Mononuclear cell (primary cell): ENCODE measurements at regions not wholly inside any gene's neighbourhood (a gene's known extent, or its start where the extent isn't known, plus 50 kb on each side); places are given as distances from the start of the nearest gene placed in this dataset.

ENCODE experiments used
- H3K27me3 ChIP-seq: 2 replicates; pipeline ENCODE4 v1.6.0; 2011; ENCODE audit warnings: low read length, control low read depth; ENCODE audit not compliant: insufficient read depth
- H3K4me1 ChIP-seq: 2 replicates; pipeline ENCODE4 v1.5.1; 2011; ENCODE audit warnings: mild to moderate bottlenecking, low read length, control low read depth; ENCODE audit not compliant: insufficient read depth
- H3K4me3 ChIP-seq: 2 replicates; pipeline ENCODE4 v1.5.1; 2011; ENCODE audit warnings: mild to moderate bottlenecking, low read length, moderate library complexity
- H3K9me3 ChIP-seq: 2 replicates; pipeline ENCODE4 v1.5.1; 2011; ENCODE audit warnings: low read depth, mild to moderate bottlenecking, control low read depth, low read length

DNA sequence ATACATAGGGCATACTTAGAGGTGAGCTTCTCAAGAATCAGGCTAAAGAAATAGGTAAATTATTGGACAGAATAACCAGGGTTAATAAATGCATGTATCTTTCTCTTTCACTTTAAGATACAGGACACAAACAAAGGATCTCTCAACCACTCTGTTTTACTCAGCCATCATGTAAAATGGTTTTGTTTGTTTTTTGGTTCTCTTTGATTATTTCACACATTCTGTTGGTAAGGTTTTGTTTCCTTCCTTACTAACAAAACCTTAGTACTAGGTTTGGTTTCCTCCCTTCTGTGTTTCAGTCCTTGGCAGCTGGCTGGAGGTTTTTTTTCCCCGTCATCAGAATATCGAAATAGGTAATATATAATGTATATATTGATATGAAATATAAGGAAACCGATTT lies 1506.8 kb upstream of the TMEFF2 start:
- no peaks in the 10 kb centered on the region for H3K27me3 ChIP-seq
- H3K4me3 ChIP-seq, result no peak overlapping the region
- no peaks in the 10 kb centered on the region for H3K4me1 ChIP-seq
- H3K9me3 ChIP-seq, result peaks cover 5% of the 10 kb centered on the region

DNA sequence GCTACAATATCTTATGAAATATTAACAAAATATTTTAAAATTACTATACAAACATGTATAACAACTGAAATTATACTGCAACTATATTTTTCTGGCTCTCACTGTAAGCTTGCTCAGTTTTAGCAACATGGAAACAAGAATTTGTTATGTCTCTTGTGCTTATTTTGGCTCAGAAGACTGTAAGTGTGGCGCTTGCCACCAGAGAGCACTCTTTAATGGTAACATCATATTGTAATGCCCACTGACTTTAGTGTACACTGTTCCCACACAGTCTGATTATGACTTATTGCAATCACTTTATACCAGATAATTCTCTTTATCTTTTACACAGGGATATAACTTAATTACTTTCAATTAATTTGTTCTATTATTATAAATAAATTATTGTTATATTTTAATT lies 1500.6 kb upstream of the TMEFF2 start:
- Histone ChIP-seq H3K9me3 (no peaks in the 10 kb centered on the region), H3K4me1 (no peaks in the 10 kb centered on the region), H3K27me3 (no peaks in the 10 kb centered on the region), H3K4me3 (no peak overlapping the region)

DNA sequence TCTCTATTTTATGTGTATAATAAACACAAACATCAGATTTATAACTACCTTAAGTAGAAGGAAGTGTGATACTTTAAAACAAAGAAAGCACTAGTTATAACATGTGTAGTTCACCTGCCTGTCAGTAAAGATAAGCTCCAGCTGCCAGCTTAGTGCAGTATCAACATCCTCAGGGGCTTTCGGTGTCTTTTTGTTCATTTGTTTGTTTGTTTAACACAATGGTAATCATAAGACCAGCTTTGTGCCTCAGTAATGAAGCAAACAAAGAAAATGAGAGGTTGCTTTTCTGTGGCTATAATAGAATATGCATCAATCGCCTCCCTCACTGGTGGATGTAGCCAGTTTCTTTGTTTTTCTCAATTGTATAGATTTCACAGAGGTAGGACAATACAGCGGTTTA lies 1499.0 kb upstream of the TMEFF2 start:
- H3K4me3 ChIP-seq, result no peak overlapping the region

DNA sequence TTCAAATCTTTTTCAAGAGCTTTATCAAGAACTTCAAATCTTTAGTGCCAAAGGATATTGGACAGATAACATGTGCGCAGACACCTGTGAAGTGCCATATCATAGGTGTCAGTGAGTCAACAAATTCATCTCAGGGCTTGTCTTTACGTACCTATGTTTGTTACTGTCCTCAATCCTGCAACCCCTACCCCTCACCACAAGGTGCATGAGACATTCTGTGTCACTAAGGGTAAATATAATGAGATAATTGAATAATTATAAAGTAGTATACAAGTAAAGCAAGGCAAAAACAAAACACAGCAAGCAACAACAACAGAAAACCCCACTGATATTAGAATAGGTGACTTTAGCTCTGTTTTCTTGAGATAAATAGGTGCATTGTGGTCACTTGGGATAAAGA lies 1495.8 kb upstream of the TMEFF2 start:
- H3K4me1 ChIP-seq, result no peaks in the 10 kb centered on the region
- no peaks in the 10 kb centered on the region for H3K27me3 ChIP-seq
- H3K9me3 ChIP-seq, result no peaks in the 10 kb centered on the region
- no peak overlapping the region for H3K4me3 ChIP-seq

More for the DNA sequence above, 1499.0 kb upstream of the TMEFF2 start:
- Histone ChIP-seq H3K27me3 (no peaks in the 10 kb centered on the region), H3K4me1 (no peaks in the 10 kb centered on the region), H3K9me3 (no peaks in the 10 kb centered on the region)

DNA sequence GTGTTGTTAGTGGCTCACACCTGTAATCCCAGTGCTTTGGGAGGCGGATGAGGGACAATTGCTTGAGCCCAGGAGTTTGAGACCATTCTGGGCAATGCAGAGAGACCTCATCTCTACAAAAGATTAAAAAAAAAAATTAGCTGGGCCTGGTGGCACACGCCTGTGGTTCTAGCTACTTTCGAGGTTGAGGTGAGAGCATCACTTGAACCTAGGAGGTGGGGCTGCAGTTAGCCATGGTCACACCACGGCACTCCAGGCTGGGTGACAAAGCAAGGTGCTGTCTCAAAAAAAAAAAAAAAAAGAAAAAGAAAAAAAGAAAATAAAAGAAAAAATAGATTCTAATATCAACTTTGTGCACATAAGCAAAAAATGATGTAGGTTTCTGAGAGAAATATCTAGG lies 1492.5 kb upstream of the TMEFF2 start:
- H3K27me3 ChIP-seq, result no peaks in the 10 kb centered on the region
- H3K4me1 ChIP-seq, result no peaks in the 10 kb centered on the region
- no peak overlapping the region for H3K4me3 ChIP-seq
- no peaks in the 10 kb centered on the region for H3K9me3 ChIP-seq

DNA sequence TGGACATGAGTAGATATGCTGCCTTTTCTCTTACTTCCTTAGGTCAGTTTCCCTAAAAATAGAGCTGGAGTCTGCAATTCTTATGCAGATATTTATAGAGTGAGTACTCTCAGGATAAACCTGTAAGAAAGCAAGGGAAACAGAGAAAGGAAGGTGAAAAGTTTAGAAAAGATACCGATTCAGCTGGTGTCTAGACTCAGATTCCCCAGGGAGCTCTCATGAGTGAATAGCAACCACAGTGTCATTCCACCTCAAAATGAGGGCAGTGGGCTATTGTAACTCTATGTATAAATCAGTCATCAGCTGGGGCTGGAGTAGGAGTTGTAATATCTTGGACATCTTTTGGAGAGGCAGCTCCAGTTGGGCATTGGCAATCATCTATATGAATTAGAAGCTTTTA lies 1485.1 kb upstream of the TMEFF2 start:
- Histone ChIP-seq H3K9me3 (no peaks in the 10 kb centered on the region), H3K27me3 (no peaks in the 10 kb centered on the region), H3K4me1 (no peaks in the 10 kb centered on the region), H3K4me3 (no peak overlapping the region)

DNA sequence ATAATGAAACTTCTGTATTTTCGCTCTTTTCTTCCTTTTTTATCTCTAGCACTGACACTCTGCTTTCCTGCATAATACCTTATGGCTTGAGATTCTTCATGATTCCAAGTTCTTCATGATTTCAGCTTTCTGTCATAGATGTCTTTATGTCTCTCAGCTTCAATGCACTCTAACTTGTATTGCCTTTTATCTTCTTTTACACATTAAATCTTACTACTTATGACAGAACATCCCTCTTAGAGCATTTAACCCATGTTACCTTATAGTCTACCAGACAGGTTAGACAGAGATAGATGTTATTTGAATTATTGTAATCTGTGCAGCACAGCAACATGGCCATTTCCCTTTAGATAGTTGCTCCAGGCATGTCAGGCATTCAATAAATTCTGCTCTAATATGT lies 1475.7 kb upstream of the TMEFF2 start:
- Histone ChIP-seq H3K4me1 (no peaks in the 10 kb centered on the region), H3K4me3 (no peak overlapping the region), H3K9me3 (no peaks in the 10 kb centered on the region), H3K27me3 (no peaks in the 10 kb centered on the region)

DNA sequence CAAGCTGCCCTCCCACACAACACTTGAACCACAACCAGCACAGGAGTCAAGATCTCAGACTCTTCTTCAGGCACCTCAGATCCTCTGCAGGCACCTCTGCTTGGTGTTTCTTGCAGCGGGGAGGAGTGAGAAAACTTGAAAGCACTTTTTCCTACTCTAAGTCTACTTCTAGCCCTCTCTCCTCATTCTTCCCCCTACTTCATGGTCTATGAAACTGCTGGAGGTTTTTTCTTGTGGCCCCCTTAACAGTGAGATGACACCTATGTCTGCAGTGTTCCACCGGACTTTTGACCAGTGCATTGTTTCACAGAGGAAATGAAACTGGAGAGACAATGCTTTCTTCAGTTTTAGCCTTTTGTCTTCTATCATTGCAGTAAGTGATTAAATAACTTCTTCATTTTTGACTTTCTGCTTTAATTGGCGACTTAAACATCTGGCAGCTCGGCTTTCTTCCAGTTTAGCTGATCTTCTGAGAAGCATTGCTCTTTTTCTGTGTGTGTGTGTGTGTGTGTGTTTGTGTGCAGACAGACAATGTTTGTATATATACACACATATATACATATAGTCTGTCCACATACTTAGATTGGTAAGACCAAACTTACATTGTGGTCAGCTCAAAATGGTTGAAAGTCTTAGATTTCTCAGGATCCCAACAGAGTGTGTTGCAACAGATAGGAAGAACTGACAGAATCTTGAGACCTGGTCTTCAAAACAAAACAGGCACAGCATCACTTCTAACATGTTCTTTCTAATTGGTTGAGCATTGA lies 1474.0 kb upstream of the TMEFF2 start:
- Histone ChIP-seq H3K4me3 (no peak overlapping the region), H3K9me3 (no peaks in the 10 kb centered on the region), H3K27me3 (no peaks in the 10 kb centered on the region), H3K4me1 (no peaks in the 10 kb centered on the region)

DNA sequence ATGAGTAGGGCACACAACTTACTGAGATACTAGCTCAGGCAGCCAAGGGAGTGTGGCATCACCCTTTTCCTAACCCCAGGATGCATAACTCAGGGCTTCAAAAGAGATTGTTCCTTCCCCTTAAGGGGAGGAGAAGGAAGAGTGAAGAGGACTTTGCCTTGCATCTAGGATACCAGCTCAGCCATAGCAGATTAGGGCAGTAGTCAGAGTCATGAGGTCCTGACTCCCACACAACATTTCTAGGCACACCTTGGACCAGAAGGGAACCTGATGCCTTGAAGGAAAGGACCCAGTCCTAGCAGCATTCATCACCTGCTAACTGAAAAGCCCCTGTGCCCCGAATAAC lies 1433.2 kb upstream of the TMEFF2 start:
- H3K27me3 ChIP-seq, result no peaks in the 10 kb centered on the region
- H3K4me1 ChIP-seq, result no peaks in the 10 kb centered on the region
- no peaks in the 10 kb centered on the region for H3K9me3 ChIP-seq
- no peak overlapping the region for H3K4me3 ChIP-seq

DNA sequence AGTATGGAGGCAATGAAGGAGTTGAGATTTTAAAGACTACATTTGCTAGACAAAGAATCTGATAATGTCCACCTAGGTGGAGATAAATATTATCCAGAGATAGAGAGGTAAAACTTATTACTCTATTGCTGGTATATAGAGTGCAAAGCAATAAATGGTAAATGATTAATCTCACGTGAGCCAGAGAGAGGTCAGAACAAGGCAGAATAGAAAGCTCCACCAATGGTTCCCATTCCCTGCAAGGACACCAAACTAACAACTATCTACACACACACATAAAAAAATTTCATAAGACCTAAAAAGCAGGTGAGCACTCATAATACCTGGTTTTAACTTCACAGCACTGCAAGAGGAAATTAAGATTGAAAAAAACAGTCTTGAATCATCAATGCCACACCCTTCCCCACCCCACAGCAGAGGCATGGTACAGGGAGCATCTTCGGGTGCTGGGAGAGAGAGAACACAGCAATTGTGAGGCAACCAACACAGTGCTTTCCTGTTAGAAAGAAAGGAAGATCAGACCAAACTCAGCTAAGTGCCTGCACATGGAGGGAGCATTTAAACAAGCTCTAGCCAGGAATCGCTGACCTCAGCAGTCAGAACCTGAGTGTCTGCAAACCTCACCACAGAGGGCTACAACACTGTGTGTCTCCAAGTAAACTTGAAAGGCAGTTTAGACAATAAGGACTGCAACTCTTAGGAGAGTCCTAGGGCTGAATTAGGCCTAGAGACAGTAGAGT lies 1432.6 kb upstream of the TMEFF2 start:
- no peaks in the 10 kb centered on the region for H3K27me3 ChIP-seq
- H3K4me3 ChIP-seq, result no peak overlapping the region
- H3K9me3 ChIP-seq, result no peaks in the 10 kb centered on the region
- no peaks in the 10 kb centered on the region for H3K4me1 ChIP-seq

DNA sequence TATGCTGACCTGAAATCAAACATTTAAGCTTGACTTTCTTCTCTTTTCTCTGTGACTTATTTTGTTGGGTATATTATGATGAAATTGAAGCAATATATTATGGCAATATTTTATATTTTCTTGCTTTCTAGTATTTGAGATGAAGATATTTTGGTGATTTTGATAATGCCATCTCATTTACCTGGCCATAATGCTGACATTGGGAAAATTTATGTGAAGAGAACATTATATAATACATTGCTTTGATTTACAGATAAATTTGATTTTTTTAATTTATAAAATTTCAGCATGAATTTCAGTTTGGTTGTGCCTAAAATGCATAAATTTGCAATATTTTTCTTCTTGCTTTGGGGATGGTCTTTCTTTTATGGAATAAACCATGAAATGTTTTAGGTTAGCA lies 1413.7 kb upstream of the TMEFF2 start:
- no peaks in the 10 kb centered on the region for H3K4me1 ChIP-seq
- no peak overlapping the region for H3K4me3 ChIP-seq
- H3K27me3 ChIP-seq, result no peaks in the 10 kb centered on the region
- H3K9me3 ChIP-seq, result no peaks in the 10 kb centered on the region

DNA sequence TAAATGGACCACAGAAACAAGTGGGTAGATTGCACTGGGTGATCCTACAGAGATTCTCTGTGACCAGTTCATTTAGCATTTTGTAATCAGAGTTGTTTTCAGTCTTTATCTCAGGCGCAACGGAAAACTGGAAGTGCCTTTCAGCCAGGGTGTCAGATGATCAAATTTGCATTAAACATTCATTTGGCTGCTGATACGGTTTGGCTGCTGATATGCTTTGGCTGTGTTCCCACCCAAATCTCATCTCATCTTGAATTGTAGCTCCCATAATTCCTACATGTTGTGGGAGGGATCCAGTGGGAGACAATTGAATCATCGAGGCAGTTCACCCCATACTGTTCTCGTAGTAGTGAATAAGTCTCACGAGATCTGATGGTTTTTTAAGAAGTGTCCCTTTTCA lies 1396.1 kb upstream of the TMEFF2 start:
- H3K4me3 ChIP-seq, result no peak overlapping the region
- H3K4me1 ChIP-seq, result no peaks in the 10 kb centered on the region
- H3K9me3 ChIP-seq, result peaks cover 3% of the 10 kb centered on the region
- H3K27me3 ChIP-seq, result no peaks in the 10 kb centered on the region

DNA sequence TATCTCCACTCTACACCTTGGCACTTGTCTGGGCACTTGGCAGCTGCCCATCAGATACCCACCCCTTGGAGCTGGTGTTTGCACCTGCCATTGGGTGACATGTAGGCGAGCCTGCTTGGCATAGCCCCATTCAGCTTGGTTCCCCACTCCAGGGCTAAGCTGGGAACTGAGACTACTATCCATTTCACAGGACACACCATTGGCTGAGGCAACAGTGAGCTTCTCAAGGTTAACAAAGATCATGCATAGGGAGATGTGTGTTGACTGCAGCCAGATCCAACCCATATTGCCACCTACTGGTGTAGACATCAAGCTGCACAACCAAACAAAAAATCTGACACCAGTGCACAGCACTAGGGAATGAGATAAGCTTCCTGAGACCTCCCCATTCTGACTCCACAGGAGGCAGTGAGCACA lies 1389.8 kb upstream of the TMEFF2 start:
- Histone ChIP-seq H3K27me3 (no peaks in the 10 kb centered on the region), H3K4me3 (no peak overlapping the region), H3K9me3 (no peaks in the 10 kb centered on the region)

DNA sequence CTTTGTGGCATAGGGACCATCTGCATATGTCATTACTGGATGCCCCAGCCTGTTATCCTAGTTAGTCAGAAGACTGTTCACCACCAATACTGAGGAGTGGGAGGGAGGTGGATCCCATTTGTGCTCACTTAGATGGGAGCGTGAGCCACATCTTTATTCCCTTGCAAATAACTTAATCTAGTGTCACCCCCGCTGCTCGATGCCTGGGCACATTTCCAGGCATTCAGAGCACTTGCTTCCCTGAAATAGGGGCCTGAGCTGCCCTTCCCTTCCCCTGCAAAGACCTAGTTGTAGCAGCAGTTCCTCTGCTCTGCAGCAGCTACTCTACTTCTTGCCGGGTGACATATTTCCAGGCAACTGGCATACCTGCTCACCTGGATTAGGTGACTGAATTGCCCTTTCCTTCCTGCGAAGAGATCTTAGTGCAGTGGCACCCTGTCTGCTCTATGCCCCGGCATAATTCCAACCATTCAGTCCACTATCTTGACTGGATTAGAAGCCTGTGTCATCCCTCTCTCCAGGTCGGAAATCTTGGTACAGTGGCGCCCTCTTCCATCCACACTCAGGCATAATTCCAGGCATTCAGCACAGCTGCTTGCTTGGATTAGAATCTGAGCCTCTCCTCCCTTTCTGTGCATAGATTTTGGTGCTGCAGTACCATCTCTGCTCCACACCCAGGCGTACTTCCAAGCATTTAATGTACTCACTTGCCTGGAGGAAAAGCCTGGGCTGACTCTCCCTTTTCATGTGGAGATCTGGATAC lies 1389.1 kb upstream of the TMEFF2 start:
- H3K4me1 ChIP-seq, result no peaks in the 10 kb centered on the region
- no peak overlapping the region for H3K4me3 ChIP-seq
- no peaks in the 10 kb centered on the region for H3K27me3 ChIP-seq

More for the DNA sequence above, 1389.8 kb upstream of the TMEFF2 start:
- no peaks in the 10 kb centered on the region for H3K4me1 ChIP-seq

DNA sequence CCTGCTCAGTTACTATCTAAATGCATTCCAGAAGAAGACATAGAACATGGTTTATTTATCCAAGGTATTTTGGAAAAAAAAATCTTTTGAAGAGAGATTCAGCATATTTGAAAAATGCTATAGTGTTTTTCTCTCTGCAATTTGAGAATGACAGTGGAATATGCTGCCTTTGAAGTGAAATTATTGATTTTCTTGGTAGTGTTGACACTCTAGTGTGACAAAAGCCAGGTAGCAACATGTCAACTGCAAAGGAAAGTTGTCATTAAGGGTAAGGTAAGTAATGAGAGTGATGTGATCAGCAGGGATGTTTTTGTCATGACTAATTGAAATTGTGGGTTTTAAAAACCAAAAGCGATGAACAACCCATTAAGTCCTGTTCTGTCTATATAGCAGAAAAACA lies 1387.1 kb upstream of the TMEFF2 start:
- no peaks in the 10 kb centered on the region for H3K4me1 ChIP-seq
- no peaks in the 10 kb centered on the region for H3K27me3 ChIP-seq
- no peak overlapping the region for H3K4me3 ChIP-seq
- no peaks in the 10 kb centered on the region for H3K9me3 ChIP-seq

More for the DNA sequence above, 1389.1 kb upstream of the TMEFF2 start:
- H3K9me3 ChIP-seq, result no peaks in the 10 kb centered on the region
